GM12891 (cell line): ENCODE measurements at regions not wholly inside any gene's neighbourhood (a gene's known extent, or its start where the extent isn't known, plus 50 kb on each side); places are given as distances from the start of the nearest gene placed in this dataset.
"Not testable (repeated sequence)": the region's sequence is repeated elsewhere in the genome, so short reads cannot be mapped to it uniquely, and the experiment has no call there.

Source experiments
- DNase-seq: peaks from one replicate; pipeline ENCODE4 v3.0.0; 2011; ENCODE audit warnings: low spot score; ENCODE audit not compliant: insufficient read length
- FAIRE-seq: peaks from 2 replicates; lab custom pipeline; 2011; peaks lifted over from hg19 to GRCh38; lab: Jason Lieb, UNC
- PAX5 ChIP-seq: IDR thresholded peaks from 2 replicates; pipeline ENCODE4 v1.6.1; 2011; ENCODE audit warnings: low read length, moderate library complexity, mild to moderate bottlenecking; ENCODE audit not compliant: insufficient read depth, severe bottlenecking
- POLR2A ChIP-seq: IDR thresholded peaks from 2 replicates; pipeline ENCODE4 v1.6.1; 2011; ENCODE audit warnings: low read depth, low read length, control low read depth
- POLR2AphosphoS5 ChIP-seq: IDR thresholded peaks from 2 replicates; pipeline ENCODE4 v1.6.1; 2011; ENCODE audit warnings: low read depth, low read length, control low read depth
- POU2F2 ChIP-seq: IDR thresholded peaks from 2 replicates; pipeline ENCODE4 v1.6.1; 2011; ENCODE audit warnings: low read depth, mild to moderate bottlenecking, control low read depth, low read length, moderate library complexity
- SPI1 ChIP-seq: IDR thresholded peaks from 2 replicates; pipeline ENCODE4 v1.6.1; 2011; ENCODE audit warnings: low read depth, low read length, control low read depth
- TAF1 ChIP-seq: IDR thresholded peaks from 2 replicates; pipeline ENCODE4 v1.6.1; 2011; ENCODE audit warnings: low read depth, low read length, control low read depth

DNA sequence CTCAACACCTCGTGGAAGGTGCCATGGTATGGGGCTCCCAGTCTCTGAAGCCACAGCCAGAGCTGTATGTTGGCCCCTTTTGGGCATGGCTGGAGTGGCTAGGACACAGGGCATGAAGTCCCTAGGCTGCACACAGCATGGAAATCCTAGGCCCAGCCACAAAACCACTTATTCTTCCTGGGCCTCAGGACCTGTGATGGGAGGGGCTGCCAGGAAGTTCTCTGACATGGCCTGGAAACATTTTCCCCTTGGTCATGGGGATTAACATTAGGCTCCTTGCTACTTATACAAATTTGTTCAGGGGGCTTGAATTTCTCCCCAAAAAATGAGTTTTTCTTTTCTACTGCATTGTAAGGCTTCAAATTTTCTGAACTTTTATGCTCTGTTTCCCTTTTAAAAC, 2091.2 kb upstream of the ACO1 start:
- DNase-seq, result no peak
- FAIRE-seq, result no peak
- TF ChIP-seq POLR2AphosphoS5 (no peak), PAX5 (no peak)

DNA sequence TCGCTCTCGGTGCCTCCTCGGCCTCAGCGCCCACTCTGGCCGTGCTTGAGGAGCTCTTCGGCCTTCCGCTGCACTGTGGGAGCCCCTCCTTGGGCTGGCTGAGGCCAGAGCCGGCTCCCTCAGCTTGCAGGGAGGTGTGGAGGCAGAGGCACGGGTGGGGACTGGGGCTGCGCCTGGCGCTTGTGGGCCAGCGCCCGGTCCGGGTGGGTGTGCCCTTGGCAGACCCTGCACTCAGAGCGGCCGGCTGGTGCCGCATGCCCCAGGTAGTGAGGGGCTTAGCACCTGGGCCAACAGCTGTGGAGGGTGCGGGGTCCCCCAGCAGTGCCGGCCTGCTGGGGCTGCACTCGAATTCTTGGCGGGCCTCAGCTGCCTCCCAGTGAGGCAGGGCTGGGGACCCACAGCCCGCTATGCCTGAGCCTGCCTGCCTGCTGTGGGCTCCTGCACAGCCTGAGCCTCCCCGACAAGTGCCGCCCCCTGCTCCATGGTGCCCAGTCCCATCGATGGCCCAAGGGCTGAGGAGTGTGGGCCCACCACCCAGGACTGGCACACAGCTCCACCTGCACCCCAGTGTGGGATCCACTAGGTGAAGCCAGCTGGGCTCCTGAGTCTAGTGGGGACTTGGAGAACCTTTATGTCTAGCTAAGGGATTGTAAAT, 2085.2 kb upstream of the ACO1 start:
- FAIRE-seq (no peak), DNase-seq (no peak)
- TF ChIP-seq PAX5 (no peak), POLR2AphosphoS5 (no peak), POU2F2 (no peak), POLR2A (no peak), SPI1 (no peak), TAF1 (no peak)

DNA sequence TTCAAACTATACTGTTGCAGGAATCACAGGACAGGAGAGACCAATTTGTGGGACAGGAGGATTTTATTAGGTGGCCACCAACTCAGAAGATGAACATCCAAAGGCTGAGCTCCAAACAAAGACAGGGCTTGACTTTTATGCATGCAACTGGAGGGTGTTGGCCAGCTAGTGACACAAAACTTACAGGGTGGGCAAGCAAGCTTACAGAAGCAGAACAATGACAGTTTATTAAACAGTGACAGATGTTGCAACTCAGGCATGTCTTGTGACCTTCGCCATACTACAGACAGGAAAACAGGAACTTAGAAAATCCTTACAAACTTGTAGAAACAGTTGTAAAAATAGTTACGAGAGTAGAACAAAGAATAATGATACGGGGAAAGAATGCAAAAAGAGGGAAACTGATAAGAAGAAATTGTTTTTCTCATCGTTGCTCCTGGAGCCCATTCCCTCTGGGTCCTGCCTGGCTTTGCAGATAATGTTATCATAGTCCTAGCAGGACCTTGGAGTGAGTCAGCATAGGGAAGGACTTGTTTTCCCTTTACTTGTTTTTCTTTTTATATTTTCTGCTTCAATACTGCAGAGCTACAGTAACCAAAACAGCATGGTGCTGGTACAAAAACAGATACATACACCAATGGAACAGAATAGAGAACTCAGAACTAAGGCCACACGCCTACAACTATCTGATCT, 2083.0 kb upstream of the ACO1 start:
- DNase-seq, result no peak
- TF ChIP-seq POLR2A (no peak), PAX5 (no peak)
- no peak for FAIRE-seq

DNA sequence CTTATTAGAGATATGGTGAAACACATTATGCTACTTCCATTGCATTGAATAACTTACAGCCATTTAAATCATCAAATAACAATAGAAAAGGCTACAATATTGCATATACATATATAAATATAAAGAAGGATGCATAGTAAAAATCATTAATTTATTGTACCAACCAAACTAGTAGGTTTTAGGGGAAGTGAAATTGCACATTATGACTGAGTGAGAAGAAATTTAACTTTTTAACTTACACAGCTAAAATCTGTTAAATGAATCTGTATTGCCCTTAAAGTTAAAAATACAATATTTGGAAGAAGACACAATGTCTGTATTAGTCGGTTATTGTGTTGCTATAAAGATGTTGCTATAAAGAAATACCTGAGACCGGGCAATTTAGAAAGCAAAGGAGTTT, 2073.7 kb upstream of the ACO1 start:
- FAIRE-seq, result no peak
- TF ChIP-seq POLR2A, result no peak
- no peak for TF ChIP-seq PAX5
- no peak for TF ChIP-seq POU2F2
- TF ChIP-seq SPI1, result 0 out of 2 replicates have a peak, but pooled peaks have one; percentile 9
- no peak for TF ChIP-seq POLR2AphosphoS5
- TF ChIP-seq TAF1, result no peak
- no peak for DNase-seq

DNA sequence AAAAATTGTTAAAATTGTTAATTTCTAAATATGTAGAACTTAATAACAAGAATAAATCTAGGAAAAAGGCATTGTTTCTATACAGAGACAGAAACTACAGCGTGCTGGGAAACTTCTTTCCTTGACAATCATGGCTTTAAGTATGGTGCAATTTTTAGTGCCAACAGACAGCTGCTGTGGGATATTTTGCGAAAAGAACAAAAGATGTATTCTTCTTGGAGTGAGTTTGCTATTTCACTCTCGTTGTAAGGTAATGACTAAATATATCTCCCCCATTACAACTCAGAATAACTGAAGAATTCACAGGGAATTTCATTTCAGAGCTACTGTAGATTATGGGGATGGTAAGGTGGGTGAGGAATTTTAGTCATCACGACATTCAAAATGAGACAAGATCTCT, 2055.0 kb upstream of the ACO1 start:
- FAIRE-seq, result no peak
- DNase-seq, result no peak
- no peak for TF ChIP-seq PAX5
- TF ChIP-seq POLR2A, result no peak
- TF ChIP-seq POLR2AphosphoS5, result no peak
- TF ChIP-seq POU2F2, result no peak
- no peak for TF ChIP-seq SPI1
- no peak for TF ChIP-seq TAF1

DNA sequence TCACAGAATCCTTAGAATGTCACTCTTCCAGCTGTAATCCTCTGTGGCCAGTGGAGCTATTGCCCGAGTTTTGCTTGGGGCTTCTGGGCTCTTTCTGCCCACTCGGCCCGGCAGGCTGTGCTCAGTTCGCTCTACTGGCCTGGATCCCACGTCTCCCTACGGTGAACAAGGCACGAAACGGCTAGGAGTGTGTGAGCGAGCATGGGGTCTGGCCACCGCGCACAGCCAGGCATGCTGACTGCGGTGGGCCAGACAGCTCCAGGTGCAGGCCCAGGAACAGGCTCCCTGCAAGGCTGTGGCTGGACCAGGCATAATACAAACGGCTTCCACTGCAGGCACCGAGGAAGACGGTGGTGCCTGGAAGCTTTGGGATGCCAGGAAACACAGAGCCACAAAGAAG, 2035.5 kb upstream of the ACO1 start:
- TF ChIP-seq SPI1, result no peak
- no peak for TF ChIP-seq PAX5
- TF ChIP-seq POU2F2, result no peak
- no peak for TF ChIP-seq POLR2A
- TF ChIP-seq TAF1, result no peak
- TF ChIP-seq POLR2AphosphoS5, result no peak
- DNase-seq, result no peak
- no peak for FAIRE-seq

DNA sequence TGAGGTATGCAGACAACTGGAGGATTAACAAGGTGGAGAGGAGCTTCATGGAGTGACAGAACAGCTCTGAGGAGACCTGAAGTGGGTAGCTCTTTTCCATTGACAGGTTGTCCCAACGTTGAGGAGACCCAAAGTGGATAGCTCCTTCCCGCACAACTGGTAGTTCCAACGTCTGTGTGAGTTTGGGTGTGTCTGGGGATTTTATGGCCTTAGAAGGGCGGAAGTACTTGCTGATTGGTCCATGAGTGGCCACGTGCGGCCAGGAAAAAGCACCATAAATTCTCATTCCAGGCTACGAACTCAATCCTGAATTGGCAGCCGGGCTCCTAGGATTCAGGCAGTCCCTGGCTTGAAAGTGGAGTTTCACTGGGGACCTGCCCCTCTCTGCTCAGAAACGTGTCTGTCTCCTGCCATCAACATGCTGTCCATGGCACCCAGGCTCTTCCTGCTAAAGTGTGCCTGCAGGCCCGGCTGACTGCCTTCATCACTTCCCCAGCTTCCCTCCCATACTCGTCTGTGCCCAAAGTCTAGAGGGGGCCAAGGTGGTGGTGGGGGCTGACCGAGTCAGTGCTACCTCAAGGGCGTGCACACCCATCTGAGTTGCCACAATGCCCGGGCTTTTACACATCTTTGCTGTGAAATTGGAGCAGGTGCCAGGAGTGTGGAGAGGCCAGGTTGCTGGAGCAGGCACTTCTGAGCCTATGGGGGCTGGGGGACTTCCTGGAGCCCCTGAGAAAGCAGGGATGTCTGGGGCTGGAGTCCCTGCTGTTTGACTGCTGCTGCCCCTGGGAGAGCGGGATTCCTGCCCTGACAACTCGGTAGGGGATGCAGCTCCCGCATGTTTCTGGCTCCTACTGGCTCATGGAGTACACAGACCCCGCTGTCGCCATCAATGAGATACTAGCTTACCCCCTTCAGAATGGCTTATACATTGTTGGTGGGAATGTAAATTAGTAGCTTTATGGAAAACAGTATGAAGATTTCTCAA, 2034.6 kb upstream of the ACO1 start:
- TF ChIP-seq POLR2AphosphoS5 (no peak), PAX5 (no peak), POU2F2 (no peak), POLR2A (no peak), SPI1 (no peak), TAF1 (no peak)
- DNase-seq (no peak), FAIRE-seq (no peak)

DNA sequence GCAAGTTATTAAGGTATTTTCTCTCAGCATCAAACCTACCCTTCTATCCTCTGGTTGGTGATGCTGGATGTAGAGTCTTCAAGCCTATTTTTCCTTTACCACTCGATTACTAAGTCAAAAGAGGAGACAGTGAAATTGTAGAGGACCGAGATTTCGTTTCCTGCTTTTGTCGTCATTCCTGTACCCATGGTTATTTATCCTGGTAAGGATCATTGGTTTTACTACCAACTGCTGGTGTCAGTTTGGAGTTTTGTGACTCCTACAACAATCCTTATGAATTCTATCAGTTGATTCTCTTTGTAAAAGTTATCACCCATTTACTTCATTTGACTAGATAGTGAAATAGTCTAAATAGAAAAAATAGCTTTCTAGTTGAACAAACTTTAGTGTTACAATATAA, 2028.2 kb upstream of the ACO1 start:
- no peak for FAIRE-seq
- no peak for DNase-seq
- no peak for TF ChIP-seq POLR2A
- no peak for TF ChIP-seq POLR2AphosphoS5
- no peak for TF ChIP-seq TAF1
- TF ChIP-seq PAX5, result no peak
- no peak for TF ChIP-seq POU2F2
- TF ChIP-seq SPI1, result no peak

DNA sequence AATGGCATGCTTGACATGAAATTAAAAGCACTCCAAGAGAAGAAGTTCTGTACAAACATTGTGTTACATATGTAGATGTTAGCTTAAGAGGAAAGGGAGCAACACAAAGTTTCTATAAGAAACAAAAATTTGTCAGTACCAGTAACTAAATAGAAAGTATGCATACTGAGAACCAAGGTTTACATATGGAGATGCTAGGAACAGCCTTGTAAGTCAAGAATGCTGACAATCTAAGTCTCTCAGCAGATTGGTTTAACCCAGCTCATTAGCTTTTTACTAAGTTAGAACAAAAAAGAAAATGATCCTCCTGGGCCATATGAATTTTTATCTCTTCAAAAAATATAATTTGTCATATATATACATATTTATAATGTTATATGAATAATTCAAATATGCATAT, 2022.1 kb upstream of the ACO1 start:
- FAIRE-seq (no peak), DNase-seq (no peak)
- TF ChIP-seq POU2F2 (no peak), TAF1 (no peak), POLR2AphosphoS5 (no peak), SPI1 (no peak)

DNA sequence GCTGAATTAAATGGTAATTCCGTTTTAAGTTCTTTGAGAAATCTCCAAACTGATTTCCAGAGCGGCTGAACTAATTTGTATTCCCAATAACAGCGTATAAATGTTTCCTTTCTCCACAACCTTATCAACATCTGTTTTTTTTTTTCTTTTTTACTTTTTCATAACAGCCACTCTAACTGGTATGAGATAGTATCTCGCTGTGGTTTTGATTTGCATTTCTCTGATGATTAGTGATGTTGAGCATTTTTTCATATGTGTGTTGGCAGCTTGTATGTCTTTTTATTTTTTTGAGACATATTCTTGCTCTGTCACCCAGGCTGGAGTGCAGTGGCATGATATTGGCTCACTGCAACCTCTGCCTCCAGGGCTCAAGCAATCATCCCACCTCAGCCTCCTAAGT, 2018.3 kb upstream of the ACO1 start:
- DNase-seq, FAIRE-seq: not testable (repeated sequence)
